ENCODE measurements at regions not wholly inside any gene's neighbourhood (a gene's known extent, or its start where the extent isn't known, plus 50 kb on each side); places are given as distances from the start of the nearest gene placed in this dataset.

DNA sequence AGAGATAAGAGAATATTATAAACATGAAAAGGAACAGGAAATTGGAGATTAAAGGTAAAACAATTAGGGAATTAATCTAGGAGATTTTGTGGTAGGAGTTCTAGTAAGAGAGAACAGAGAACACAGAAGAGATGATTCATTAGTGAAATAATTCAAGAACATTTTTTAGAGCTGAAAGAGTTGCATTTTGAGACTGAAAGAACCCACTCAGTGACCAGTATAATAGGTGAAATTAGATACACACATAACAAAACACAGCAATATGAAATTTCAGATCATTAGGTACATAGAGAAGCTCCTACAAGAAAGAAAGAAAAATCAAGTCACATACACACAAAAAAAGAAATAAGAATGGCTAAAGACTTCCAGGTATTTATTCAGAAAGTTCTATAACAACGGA lies 144.0 kb downstream of the CYSLTR2 start:
- Histone ChIP-seq H3K4me3 (ENCODE audit: low read length) (no peak overlapping the region), H3K9me3 (ENCODE audit: low read length) (no peaks in the 10 kb centered on the region), H3K36me3 (ENCODE audit: insufficient read depth, low read length) (no peaks in the 10 kb centered on the region), H3F3A (ENCODE audit: insufficient read depth, low read length, poor library complexity, severe bottlenecking) (no peaks in the 10 kb centered on the region), H3K27me3 (ENCODE audit: insufficient read depth, low read depth, low read length) (no peaks in the 10 kb centered on the region), H4K20me1 (ENCODE audit: insufficient read depth) (no peaks in the 10 kb centered on the region), H3K9me2 (ENCODE audit: insufficient read depth, low read length) (no peaks in the 10 kb centered on the region), H3K27ac (ENCODE audit: low read length) (no peak overlapping the region), H3K4me2 (ENCODE audit: low read length) (no peak overlapping the region), H3K9ac (ENCODE audit: low read length) (no peak overlapping the region), H3K79me2 (replicated peaks; ENCODE audit: insufficient read depth, low read length) (no peaks in the 10 kb centered on the region), H2AFZ (ENCODE audit: low read depth, low read length) (no peak overlapping the region)
- no peak for TF ChIP-seq MXI1 (conservative IDR thresholded peaks at IDR 0.05; ENCODE audit: poor library complexity, severe bottlenecking)
- no peak for TF ChIP-seq CTCF (IDR thresholded peaks at IDR 0.05; ENCODE audit: poor library complexity, severe bottlenecking)
- no peak for TF ChIP-seq POLR2AphosphoS5 (IDR thresholded peaks at IDR 0.05)
- no peak for TF ChIP-seq SMC3 (conservative IDR thresholded peaks at IDR 0.05; ENCODE audit: poor library complexity)
- TF ChIP-seq RAD21 (conservative IDR thresholded peaks at IDR 0.05): no peak
- TF ChIP-seq EZH2 (IDR thresholded peaks at IDR 0.05; ENCODE audit: borderline replicate concordance, insufficient read depth, low read length, poor library complexity, severe bottlenecking): no peak
- no peak for TF ChIP-seq REST (IDR thresholded peaks at IDR 0.05; ENCODE audit: borderline replicate concordance)
- TF ChIP-seq TAF1 (IDR thresholded peaks at IDR 0.05; ENCODE audit: low read depth): no peak
- TF ChIP-seq EP300 (conservative IDR thresholded peaks at IDR 0.05; ENCODE audit: poor library complexity, severe bottlenecking): no peak

GRCh38 chr13:48798180-48798579 lies 144.5 kb downstream of the CYSLTR2 start:
- H3K4me3 ChIP-seq (ENCODE audit: low read length): no peak overlapping the region
- no peaks in the 10 kb centered on the region for H3K79me2 ChIP-seq (replicated peaks; ENCODE audit: insufficient read depth, low read length)
- no peak for TF ChIP-seq EP300 (conservative IDR thresholded peaks at IDR 0.05; ENCODE audit: poor library complexity, severe bottlenecking)
- TF ChIP-seq CTCF (IDR thresholded peaks at IDR 0.05; ENCODE audit: poor library complexity, severe bottlenecking): no peak
- TF ChIP-seq POLR2AphosphoS5 (IDR thresholded peaks at IDR 0.05): no peak
- no peak for TF ChIP-seq RAD21 (conservative IDR thresholded peaks at IDR 0.05)
- no peak for TF ChIP-seq SMC3 (conservative IDR thresholded peaks at IDR 0.05; ENCODE audit: poor library complexity)
- TF ChIP-seq TAF1 (IDR thresholded peaks at IDR 0.05; ENCODE audit: low read depth): no peak
- TF ChIP-seq MXI1 (conservative IDR thresholded peaks at IDR 0.05; ENCODE audit: poor library complexity, severe bottlenecking): no peak
- no peak for TF ChIP-seq REST (IDR thresholded peaks at IDR 0.05; ENCODE audit: borderline replicate concordance)
- no peak for TF ChIP-seq EZH2 (IDR thresholded peaks at IDR 0.05; ENCODE audit: borderline replicate concordance, insufficient read depth, low read length, poor library complexity, severe bottlenecking)
- H3F3A ChIP-seq (ENCODE audit: insufficient read depth, low read length, poor library complexity, severe bottlenecking): no peaks in the 10 kb centered on the region
- H3K36me3 ChIP-seq (ENCODE audit: insufficient read depth, low read length): no peaks in the 10 kb centered on the region
- H4K20me1 ChIP-seq (ENCODE audit: insufficient read depth): no peaks in the 10 kb centered on the region
- no peaks in the 10 kb centered on the region for H3K9me2 ChIP-seq (ENCODE audit: insufficient read depth, low read length)
- no peaks in the 10 kb centered on the region for H3K27me3 ChIP-seq (ENCODE audit: insufficient read depth, low read depth, low read length)
- H2AFZ ChIP-seq (ENCODE audit: low read depth, low read length): no peak overlapping the region
- no peak overlapping the region for H3K27ac ChIP-seq (ENCODE audit: low read length)
- no peak overlapping the region for H3K9ac ChIP-seq (ENCODE audit: low read length)
- no peak overlapping the region for H3K4me2 ChIP-seq (ENCODE audit: low read length)
- H3K9me3 ChIP-seq (ENCODE audit: low read length): no peaks in the 10 kb centered on the region

Data from neural cell (in vitro differentiated cells).